ENCODE measurements at regions not wholly inside any gene's neighbourhood (a gene's known extent, or its start where the extent isn't known, plus 50 kb on each side); places are given as distances from the start of the nearest gene placed in this dataset.

GRCh38 chr2:151178207-151178606, 83.5 kb downstream of the RBM43 start:
- H3K27me3 Mint-ChIP-seq (ENCODE audit: unreplicated experiment), result no peaks in the 10 kb centered on the region
- no peaks in the 10 kb centered on the region for H3K36me3 Mint-ChIP-seq (ENCODE audit: unreplicated experiment)
- no peaks in the 10 kb centered on the region for H3K9me3 Mint-ChIP-seq (ENCODE audit: unreplicated experiment)
- H3K4me1 Mint-ChIP-seq (ENCODE audit: low read depth, unreplicated experiment), result peaks cover 12% of the 10 kb centered on the region
- no peak overlapping the region for H3K4me3 Mint-ChIP-seq (ENCODE audit: unreplicated experiment)
- no peak overlapping the region for H3K27ac Mint-ChIP-seq (ENCODE audit: unreplicated experiment)
- DNase-seq, result no peak
- TF ChIP-seq CTCF (IDR thresholded peaks at IDR 0.05; ENCODE audit: partially characterized antibody, unreplicated experiment), result no peak

- no peak overlapping the region for H3K4me3 Mint-ChIP-seq (ENCODE audit: unreplicated experiment)
- no peaks in the 10 kb centered on the region for H3K9me3 Mint-ChIP-seq (ENCODE audit: unreplicated experiment)
- no peak for DNase-seq
- H3K27ac Mint-ChIP-seq (ENCODE audit: unreplicated experiment), result no peak overlapping the region
- no peak for TF ChIP-seq CTCF (IDR thresholded peaks at IDR 0.05; ENCODE audit: partially characterized antibody, unreplicated experiment)
- H3K27me3 Mint-ChIP-seq (ENCODE audit: unreplicated experiment), result no peaks in the 10 kb centered on the region
- H3K4me1 Mint-ChIP-seq (ENCODE audit: low read depth, unreplicated experiment), result peaks cover 9% of the 10 kb centered on the region
- no peaks in the 10 kb centered on the region for H3K36me3 Mint-ChIP-seq (ENCODE audit: unreplicated experiment)
Measured at GRCh38 chr2:151177756-151178155, 83.9 kb downstream of the RBM43 start.

- Mint-ChIP-seq H3K27me3 (ENCODE audit: unreplicated experiment) (no peaks in the 10 kb centered on the region), H3K27ac (ENCODE audit: unreplicated experiment) (no peak overlapping the region), H3K9me3 (ENCODE audit: unreplicated experiment) (no peaks in the 10 kb centered on the region), H3K4me1 (ENCODE audit: low read depth, unreplicated experiment) (peaks cover 7% of the 10 kb centered on the region), H3K36me3 (ENCODE audit: unreplicated experiment) (no peaks in the 10 kb centered on the region), H3K4me3 (ENCODE audit: unreplicated experiment) (no peak overlapping the region)
- no peak for DNase-seq
- no peak for TF ChIP-seq CTCF (IDR thresholded peaks at IDR 0.05; ENCODE audit: partially characterized antibody, unreplicated experiment)
Measured at GRCh38 chr2:151176661-151177060, 85.0 kb downstream of the RBM43 start.

- Mint-ChIP-seq H3K27ac (ENCODE audit: unreplicated experiment) (no peak overlapping the region), H3K4me3 (ENCODE audit: unreplicated experiment) (no peak overlapping the region)
- TF ChIP-seq CTCF (IDR thresholded peaks at IDR 0.05; ENCODE audit: partially characterized antibody, unreplicated experiment), result no peak
Measured at GRCh38 chr2:151175864-151176263, 85.8 kb downstream of the RBM43 start.

GRCh38 chr2:151174127-151174526, 87.5 kb downstream of the RBM43 start:
- H3K4me3 Mint-ChIP-seq (ENCODE audit: unreplicated experiment), result no peak overlapping the region
- TF ChIP-seq CTCF (IDR thresholded peaks at IDR 0.05; ENCODE audit: partially characterized antibody, unreplicated experiment), result no peak
- no peak for DNase-seq
- H3K27ac Mint-ChIP-seq (ENCODE audit: unreplicated experiment), result no peak overlapping the region
- H3K9me3 Mint-ChIP-seq (ENCODE audit: unreplicated experiment), result no peaks in the 10 kb centered on the region
- no peaks in the 10 kb centered on the region for H3K27me3 Mint-ChIP-seq (ENCODE audit: unreplicated experiment)
- H3K4me1 Mint-ChIP-seq (ENCODE audit: low read depth, unreplicated experiment), result no peaks in the 10 kb centered on the region
- no peaks in the 10 kb centered on the region for H3K36me3 Mint-ChIP-seq (ENCODE audit: unreplicated experiment)

More at GRCh38 chr2:151175864-151176263, 85.8 kb downstream of the RBM43 start:
- H3K36me3 Mint-ChIP-seq (ENCODE audit: unreplicated experiment), result no peaks in the 10 kb centered on the region
- no peak for DNase-seq
- no peaks in the 10 kb centered on the region for H3K27me3 Mint-ChIP-seq (ENCODE audit: unreplicated experiment)
- no peaks in the 10 kb centered on the region for H3K9me3 Mint-ChIP-seq (ENCODE audit: unreplicated experiment)
- no peaks in the 10 kb centered on the region for H3K4me1 Mint-ChIP-seq (ENCODE audit: low read depth, unreplicated experiment)

All from glutamatergic neuron (in vitro differentiated cells).